ENCODE measurements at regions not wholly inside any gene's neighbourhood (a gene's known extent, or its start where the extent isn't known, plus 50 kb on each side); places are given as distances from the start of the nearest gene placed in this dataset.

DNA sequence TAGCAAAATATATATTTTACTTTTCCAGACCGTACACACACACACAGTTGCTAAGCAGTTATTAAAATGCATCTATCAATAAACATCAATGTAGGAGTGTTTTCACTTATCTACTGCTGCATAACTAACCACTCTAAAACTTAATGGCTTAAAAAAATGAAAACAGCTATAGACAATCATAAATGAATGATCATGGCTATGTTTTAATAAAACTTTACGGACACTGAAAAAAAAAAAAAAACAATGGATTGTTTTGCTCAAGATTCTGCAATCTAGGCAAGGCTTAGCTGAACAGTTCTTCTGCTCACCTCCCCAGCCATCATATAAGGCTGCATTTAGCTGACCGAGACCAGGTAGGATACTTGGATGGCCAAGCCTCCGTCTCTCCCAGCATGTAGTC lies 125.4 kb upstream of the CCDC28A start:
- DNase-seq (ENCODE audit: low spot score) (no peak), ATAC-seq (no peak)
- H3K4me1 Mint-ChIP-seq, result peaks cover 7% of the 10 kb centered on the region; the same call in 2 of the 3 replicates
- no peak overlapping the region for H3K27ac Mint-ChIP-seq
- H3K36me3 ChIP-seq (ENCODE audit: insufficient read depth), result no peaks in the 10 kb centered on the region
- no peaks in the 10 kb centered on the region for H3F3A ChIP-seq (replicated peaks; ENCODE audit: low read depth)
- no peak overlapping the region for H3K4me3 ChIP-seq
- H3K27me3 Mint-ChIP-seq (ENCODE audit: insufficient read depth, low read depth, poor library complexity), result peaks cover 2% of the 10 kb centered on the region
- H3K79me2 ChIP-seq (replicated peaks; ENCODE audit: insufficient read depth), result peaks cover 7% of the 10 kb centered on the region; the same call in 1 of the 2 replicates
- TF ChIP-seq EZH2 (IDR thresholded peaks at IDR 0.05; ENCODE audit: low read depth, unreplicated experiment), result no peak
- TF ChIP-seq, protein P1, sequence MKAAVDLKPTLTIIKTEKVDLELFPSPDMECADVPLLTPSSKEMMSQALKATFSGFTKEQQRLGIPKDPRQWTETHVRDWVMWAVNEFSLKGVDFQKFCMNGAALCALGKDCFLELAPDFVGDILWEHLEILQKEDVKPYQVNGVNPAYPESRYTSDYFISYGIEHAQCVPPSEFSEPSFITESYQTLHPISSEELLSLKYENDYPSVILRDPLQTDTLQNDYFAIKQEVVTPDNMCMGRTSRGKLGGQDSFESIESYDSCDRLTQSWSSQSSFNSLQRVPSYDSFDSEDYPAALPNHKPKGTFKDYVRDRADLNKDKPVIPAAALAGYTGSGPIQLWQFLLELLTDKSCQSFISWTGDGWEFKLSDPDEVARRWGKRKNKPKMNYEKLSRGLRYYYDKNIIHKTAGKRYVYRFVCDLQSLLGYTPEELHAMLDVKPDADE (IDR thresholded peaks at IDR 0.05), result no peak
- TF ChIP-seq, protein P2, sequence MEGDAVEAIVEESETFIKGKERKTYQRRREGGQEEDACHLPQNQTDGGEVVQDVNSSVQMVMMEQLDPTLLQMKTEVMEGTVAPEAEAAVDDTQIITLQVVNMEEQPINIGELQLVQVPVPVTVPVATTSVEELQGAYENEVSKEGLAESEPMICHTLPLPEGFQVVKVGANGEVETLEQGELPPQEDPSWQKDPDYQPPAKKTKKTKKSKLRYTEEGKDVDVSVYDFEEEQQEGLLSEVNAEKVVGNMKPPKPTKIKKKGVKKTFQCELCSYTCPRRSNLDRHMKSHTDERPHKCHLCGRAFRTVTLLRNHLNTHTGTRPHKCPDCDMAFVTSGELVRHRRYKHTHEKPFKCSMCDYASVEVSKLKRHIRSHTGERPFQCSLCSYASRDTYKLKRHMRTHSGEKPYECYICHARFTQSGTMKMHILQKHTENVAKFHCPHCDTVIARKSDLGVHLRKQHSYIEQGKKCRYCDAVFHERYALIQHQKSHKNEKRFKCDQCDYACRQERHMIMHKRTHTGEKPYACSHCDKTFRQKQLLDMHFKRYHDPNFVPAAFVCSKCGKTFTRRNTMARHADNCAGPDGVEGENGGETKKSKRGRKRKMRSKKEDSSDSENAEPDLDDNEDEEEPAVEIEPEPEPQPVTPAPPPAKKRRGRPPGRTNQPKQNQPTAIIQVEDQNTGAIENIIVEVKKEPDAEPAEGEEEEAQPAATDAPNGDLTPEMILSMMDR (conservative IDR thresholded peaks at IDR 0.05; ENCODE audit: low read depth in 2 of 2), result no peak
- no peak for TF ChIP-seq POLR2AphosphoS5 (IDR thresholded peaks at IDR 0.05; ENCODE audit: low read depth)
- no peak for TF ChIP-seq NANOG (IDR thresholded peaks at IDR 0.05; ENCODE audit: borderline replicate concordance)
- no peak for TF ChIP-seq CREB1 (CRISPR knock-in tag; IDR thresholded peaks at IDR 0.05; ENCODE audit: low read depth)
- H3K9me3 Mint-ChIP-seq, result no peaks in the 10 kb centered on the region
- H3K27me3 ChIP-seq (ENCODE audit: insufficient read depth), result no peaks in the 10 kb centered on the region
- H3K36me3 Mint-ChIP-seq (ENCODE audit: low read depth), result no peaks in the 10 kb centered on the region
- no peak overlapping the region for H2AFZ ChIP-seq
- no peak overlapping the region for H3K4me3 Mint-ChIP-seq
- H4K20me1 ChIP-seq (replicated peaks; ENCODE audit: insufficient read depth), result no peaks in the 10 kb centered on the region; the same call in 1 of the 2 replicates
- H3K27ac ChIP-seq (ENCODE audit: low read depth), result no peak overlapping the region
- no peaks in the 10 kb centered on the region for H3K4me1 ChIP-seq (ENCODE audit: insufficient read depth)
- H3K9me2 ChIP-seq (ENCODE audit: insufficient read depth), result no peaks in the 10 kb centered on the region
- H3K4me2 ChIP-seq, result no peak overlapping the region

DNA sequence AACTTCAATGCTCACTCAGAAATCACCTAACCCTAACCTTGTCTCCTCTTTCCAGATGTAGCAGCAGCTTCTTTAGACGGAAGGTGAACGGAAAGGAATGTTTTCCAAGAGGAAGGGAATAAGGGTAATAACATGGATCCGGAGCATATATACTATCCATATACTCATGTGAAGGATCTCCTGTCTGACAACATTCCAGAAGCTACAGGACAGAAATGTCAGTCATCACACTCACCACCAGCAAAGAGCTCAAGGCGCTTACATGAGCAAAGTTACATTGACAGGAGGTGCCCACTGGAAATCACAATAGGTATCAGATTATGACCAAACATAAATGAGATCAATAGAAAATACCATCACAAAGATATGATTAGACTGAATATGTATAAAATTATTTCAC lies 122.1 kb upstream of the CCDC28A start:
- Mint-ChIP-seq H3K27me3 (ENCODE audit: insufficient read depth, low read depth, poor library complexity) (peaks cover 2% of the 10 kb centered on the region), H3K4me3 (no peak overlapping the region), H3K27ac (no peak overlapping the region), H3K4me1 (peaks cover 20% of the 10 kb centered on the region), H3K36me3 (ENCODE audit: low read depth) (no peaks in the 10 kb centered on the region), H3K9me3 (no peaks in the 10 kb centered on the region)
- Histone ChIP-seq H2AFZ (no peak overlapping the region), H3K27ac (ENCODE audit: low read depth) (no peak overlapping the region), H3K79me2 (replicated peaks; ENCODE audit: insufficient read depth) (peaks cover 19% of the 10 kb centered on the region), H3K27me3 (ENCODE audit: insufficient read depth) (no peaks in the 10 kb centered on the region), H3F3A (replicated peaks; ENCODE audit: low read depth) (no peaks in the 10 kb centered on the region), H3K9me2 (ENCODE audit: insufficient read depth) (no peaks in the 10 kb centered on the region), H3K36me3 (ENCODE audit: insufficient read depth) (no peaks in the 10 kb centered on the region), H3K4me2 (no peak overlapping the region), H3K4me3 (no peak overlapping the region), H3K4me1 (ENCODE audit: insufficient read depth) (no peaks in the 10 kb centered on the region), H4K20me1 (replicated peaks; ENCODE audit: insufficient read depth) (no peaks in the 10 kb centered on the region; the same call in 1 of the 2 replicates)
- no peak for DNase-seq (ENCODE audit: low spot score)
- ATAC-seq, result no peak
- TF ChIP-seq, protein P2 (conservative IDR thresholded peaks at IDR 0.05; ENCODE audit: low read depth in 2 of 2), result no peak
- TF ChIP-seq CREB1 (CRISPR knock-in tag; IDR thresholded peaks at IDR 0.05; ENCODE audit: low read depth) (no peak), ZNF331 (CRISPR knock-in tag; IDR thresholded peaks at IDR 0.05; ENCODE audit: low read depth) (no peak), STAT1 (IDR thresholded peaks at IDR 0.05; ENCODE audit: unreplicated experiment) (no peak), POLR2AphosphoS5 (IDR thresholded peaks at IDR 0.05; ENCODE audit: low read depth) (no peak), JUNB (IDR thresholded peaks at IDR 0.05; ENCODE audit: unreplicated experiment) (no peak), NANOG (IDR thresholded peaks at IDR 0.05; ENCODE audit: borderline replicate concordance) (no peak)
- TF ChIP-seq, protein P3, sequence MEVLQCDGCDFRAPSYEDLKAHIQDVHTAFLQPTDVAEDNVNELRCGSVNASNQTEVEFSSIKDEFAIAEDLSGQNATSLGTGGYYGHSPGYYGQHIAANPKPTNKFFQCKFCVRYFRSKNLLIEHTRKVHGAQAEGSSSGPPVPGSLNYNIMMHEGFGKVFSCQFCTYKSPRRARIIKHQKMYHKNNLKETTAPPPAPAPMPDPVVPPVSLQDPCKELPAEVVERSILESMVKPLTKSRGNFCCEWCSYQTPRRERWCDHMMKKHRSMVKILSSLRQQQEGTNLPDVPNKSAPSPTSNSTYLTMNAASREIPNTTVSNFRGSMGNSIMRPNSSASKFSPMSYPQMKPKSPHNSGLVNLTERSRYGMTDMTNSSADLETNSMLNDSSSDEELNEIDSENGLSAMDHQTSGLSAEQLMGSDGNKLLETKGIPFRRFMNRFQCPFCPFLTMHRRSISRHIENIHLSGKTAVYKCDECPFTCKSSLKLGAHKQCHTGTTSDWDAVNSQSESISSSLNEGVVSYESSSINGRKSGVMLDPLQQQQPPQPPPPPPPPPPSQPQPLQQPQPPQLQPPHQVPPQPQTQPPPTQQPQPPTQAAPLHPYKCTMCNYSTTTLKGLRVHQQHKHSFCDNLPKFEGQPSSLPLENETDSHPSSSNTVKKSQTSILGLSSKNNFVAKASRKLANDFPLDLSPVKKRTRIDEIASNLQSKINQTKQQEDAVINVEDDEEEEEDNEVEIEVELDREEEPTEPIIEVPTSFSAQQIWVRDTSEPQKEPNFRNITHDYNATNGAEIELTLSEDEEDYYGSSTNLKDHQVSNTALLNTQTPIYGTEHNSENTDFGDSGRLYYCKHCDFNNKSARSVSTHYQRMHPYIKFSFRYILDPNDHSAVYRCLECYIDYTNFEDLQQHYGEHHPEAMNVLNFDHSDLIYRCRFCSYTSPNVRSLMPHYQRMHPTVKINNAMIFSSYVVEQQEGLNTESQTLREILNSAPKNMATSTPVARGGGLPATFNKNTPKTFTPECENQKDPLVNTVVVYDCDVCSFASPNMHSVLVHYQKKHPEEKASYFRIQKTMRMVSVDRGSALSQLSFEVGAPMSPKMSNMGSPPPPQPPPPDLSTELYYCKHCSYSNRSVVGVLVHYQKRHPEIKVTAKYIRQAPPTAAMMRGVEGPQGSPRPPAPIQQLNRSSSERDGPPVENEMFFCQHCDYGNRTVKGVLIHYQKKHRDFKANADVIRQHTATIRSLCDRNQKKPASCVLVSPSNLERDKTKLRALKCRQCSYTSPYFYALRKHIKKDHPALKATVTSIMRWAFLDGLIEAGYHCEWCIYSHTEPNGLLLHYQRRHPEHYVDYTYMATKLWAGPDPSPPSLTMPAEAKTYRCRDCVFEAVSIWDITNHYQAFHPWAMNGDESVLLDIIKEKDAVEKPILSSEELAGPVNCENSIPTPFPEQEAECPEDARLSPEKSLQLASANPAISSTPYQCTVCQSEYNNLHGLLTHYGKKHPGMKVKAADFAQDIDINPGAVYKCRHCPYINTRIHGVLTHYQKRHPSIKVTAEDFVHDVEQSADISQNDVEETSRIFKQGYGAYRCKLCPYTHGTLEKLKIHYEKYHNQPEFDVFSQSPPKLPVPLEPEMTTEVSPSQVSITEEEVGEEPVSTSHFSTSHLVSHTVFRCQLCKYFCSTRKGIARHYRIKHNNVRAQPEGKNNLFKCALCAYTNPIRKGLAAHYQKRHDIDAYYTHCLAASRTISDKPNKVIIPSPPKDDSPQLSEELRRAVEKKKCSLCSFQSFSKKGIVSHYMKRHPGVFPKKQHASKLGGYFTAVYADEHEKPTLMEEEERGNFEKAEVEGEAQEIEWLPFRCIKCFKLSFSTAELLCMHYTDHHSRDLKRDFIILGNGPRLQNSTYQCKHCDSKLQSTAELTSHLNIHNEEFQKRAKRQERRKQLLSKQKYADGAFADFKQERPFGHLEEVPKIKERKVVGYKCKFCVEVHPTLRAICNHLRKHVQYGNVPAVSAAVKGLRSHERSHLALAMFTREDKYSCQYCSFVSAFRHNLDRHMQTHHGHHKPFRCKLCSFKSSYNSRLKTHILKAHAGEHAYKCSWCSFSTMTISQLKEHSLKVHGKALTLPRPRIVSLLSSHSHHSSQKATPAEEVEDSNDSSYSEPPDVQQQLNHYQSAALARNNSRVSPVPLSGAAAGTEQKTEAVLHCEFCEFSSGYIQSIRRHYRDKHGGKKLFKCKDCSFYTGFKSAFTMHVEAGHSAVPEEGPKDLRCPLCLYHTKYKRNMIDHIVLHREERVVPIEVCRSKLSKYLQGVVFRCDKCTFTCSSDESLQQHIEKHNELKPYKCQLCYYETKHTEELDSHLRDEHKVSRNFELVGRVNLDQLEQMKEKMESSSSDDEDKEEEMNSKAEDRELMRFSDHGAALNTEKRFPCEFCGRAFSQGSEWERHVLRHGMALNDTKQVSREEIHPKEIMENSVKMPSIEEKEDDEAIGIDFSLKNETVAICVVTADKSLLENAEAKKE (CRISPR knock-in tag; IDR thresholded peaks at IDR 0.05), result no peak

Data from GM23338 (cell line).